ENCODE measurements at regions not wholly inside any gene's neighbourhood (a gene's known extent, or its start where the extent isn't known, plus 50 kb on each side); places are given as distances from the start of the nearest gene placed in this dataset.

GRCh38 chr13:29713839-29714238, 118.4 kb upstream of the SLC7A1 start:
- no peak for DNase-seq (ENCODE audit: low spot score)
- intact Hi-C loops (cut with DNase I): no loop called here

- no peak for DNase-seq (ENCODE audit: low spot score)
- intact Hi-C loops (cut with DNase I): no loop called here
Observed at GRCh38 chr13:29711776-29712175, 116.3 kb upstream of the SLC7A1 start.

- no peak for DNase-seq (ENCODE audit: low spot score)
- intact Hi-C loops (cut with DNase I): no loop called here
Observed at GRCh38 chr13:29710511-29710910, 115.0 kb upstream of the SLC7A1 start.

GRCh38 chr13:29709407-29710069, 114.0 kb upstream of the SLC7A1 start:
- no peak for DNase-seq (ENCODE audit: low spot score)
- intact Hi-C loops (cut with DNase I): loop anchor here (2.0 kb wide), 1 partner anchor 201 kb away; no protein-coding TSS in a partner anchor

- intact Hi-C loops (cut with DNase I): loop anchor here (2.0 kb wide), 1 partner anchor 199 kb away; no protein-coding TSS in a partner anchor
- no peak for DNase-seq (ENCODE audit: low spot score)
Observed at GRCh38 chr13:29707876-29708543, 112.5 kb upstream of the SLC7A1 start.

GRCh38 chr13:29706923-29707322, 111.4 kb upstream of the SLC7A1 start:
- intact Hi-C loops (cut with DNase I): no loop called here
- no peak for DNase-seq (ENCODE audit: low spot score)

- DNase-seq (ENCODE audit: low spot score): no peak
- intact Hi-C loops (cut with DNase I): no loop called here
Observed at GRCh38 chr13:29704648-29705047, 109.2 kb upstream of the SLC7A1 start.

GRCh38 chr13:29703421-29703820, 107.9 kb upstream of the SLC7A1 start:
- no peak for DNase-seq (ENCODE audit: low spot score)
- intact Hi-C loops (cut with DNase I): no loop called here

- no peak for DNase-seq (ENCODE audit: low spot score)
- intact Hi-C loops (cut with DNase I): no loop called here
Observed at GRCh38 chr13:29702912-29703351, 107.4 kb upstream of the SLC7A1 start.

GRCh38 chr13:29698106-29698505, 102.6 kb upstream of the SLC7A1 start:
- intact Hi-C loops (cut with DNase I): no loop called here

GRCh38 chr13:29696606-29697005, 101.1 kb upstream of the SLC7A1 start:
- intact Hi-C loops (cut with DNase I): no loop called here
- no peak for DNase-seq (ENCODE audit: low spot score)

More at GRCh38 chr13:29698106-29698505, 102.6 kb upstream of the SLC7A1 start:
- DNase-seq (ENCODE audit: low spot score): no peak

GRCh38 chr13:29693275-29693945, 97.9 kb upstream of the SLC7A1 start:
- no peak for DNase-seq (ENCODE audit: low spot score)
- intact Hi-C loops (cut with DNase I): no loop called here

- intact Hi-C loops (cut with DNase I): no loop called here
- DNase-seq (ENCODE audit: low spot score): no peak
Observed at GRCh38 chr13:29689548-29689947, 94.1 kb upstream of the SLC7A1 start.

GRCh38 chr13:29688193-29688592, 92.7 kb upstream of the SLC7A1 start:
- DNase-seq (ENCODE audit: low spot score): no peak
- intact Hi-C loops (cut with DNase I): no loop called here

GRCh38 chr13:29684441-29684840, 89.0 kb upstream of the SLC7A1 start:
- intact Hi-C loops (cut with DNase I): no loop called here
- DNase-seq (ENCODE audit: low spot score): no peak

GRCh38 chr13:29683041-29683440, 87.6 kb upstream of the SLC7A1 start:
- no peak for DNase-seq (ENCODE audit: low spot score)

GRCh38 chr13:29681864-29682263, 86.4 kb upstream of the SLC7A1 start:
- intact Hi-C loops (cut with DNase I): no loop called here
- no peak for DNase-seq (ENCODE audit: low spot score)

More at GRCh38 chr13:29683041-29683440, 87.6 kb upstream of the SLC7A1 start:
- intact Hi-C loops (cut with DNase I): no loop called here

- DNase-seq (ENCODE audit: low spot score): no peak
- intact Hi-C loops (cut with DNase I): no loop called here
Observed at GRCh38 chr13:29679396-29680053, 84.0 kb upstream of the SLC7A1 start.

- DNase-seq (ENCODE audit: low spot score): no peak
- intact Hi-C loops (cut with DNase I): no loop called here
Observed at GRCh38 chr13:29677627-29678026, 82.1 kb upstream of the SLC7A1 start.

- DNase-seq (ENCODE audit: low spot score): no peak
- intact Hi-C loops (cut with DNase I): no loop called here
Observed at GRCh38 chr13:29676941-29677452, 81.5 kb upstream of the SLC7A1 start.
